Neural crest cell (in vitro differentiated cells): ENCODE measurements at regions not wholly inside any gene's neighbourhood (a gene's known extent, or its start where the extent isn't known, plus 50 kb on each side); places are given as distances from the start of the nearest gene placed in this dataset.

Source experiments
- DNase-seq: peaks from one replicate; pipeline ENCODE4 v3.0.0; 2021; ENCODE audit warnings: low read depth, mixed read lengths, low spot score
- H3K27ac Mint-ChIP-seq: one replicate; pipeline ENCODE4 v1.8.0; 2021; ENCODE audit warnings: mild to moderate bottlenecking, mixed read lengths; ENCODE audit not compliant: unreplicated experiment
- H3K27me3 Mint-ChIP-seq: 2 replicates; pipeline ENCODE4 v1.8.0; 2021; ENCODE audit warnings: low read depth, mild to moderate bottlenecking, mixed read lengths
- H3K36me3 Mint-ChIP-seq: 2 replicates; pipeline ENCODE4 v1.8.0; 2021; ENCODE audit warnings: low read depth, mild to moderate bottlenecking, mixed read lengths
- H3K4me1 Mint-ChIP-seq: 2 replicates; pipeline ENCODE4 v1.8.0; 2021; ENCODE audit warnings: mixed read lengths
- H3K4me3 Mint-ChIP-seq: one replicate; pipeline ENCODE4 v1.8.0; 2021; ENCODE audit warnings: mild to moderate bottlenecking, mixed read lengths
- H3K9me3 Mint-ChIP-seq: 2 replicates; pipeline ENCODE4 v1.8.0; 2021; ENCODE audit warnings: mixed read lengths
- CTCF ChIP-seq: fragments of 200-600 bp; sonication (generic); conservative IDR thresholded peaks from 2 replicates; pipeline ENCODE4 v1.5.0; 2021; ENCODE audit warnings: antibody characterized with exemption, mild to moderate bottlenecking

- TF ChIP-seq CTCF, result no peak
- DNase-seq, result no peak
- H3K27me3 Mint-ChIP-seq, result no peaks in the 10 kb centered on the region
Measured at GRCh38 chr4:165785337-165785736, 87.7 kb upstream of the TLL1 start.

GRCh38 chr4:165787516-165788274, 85.3 kb upstream of the TLL1 start:
- Mint-ChIP-seq H3K36me3 (no peaks in the 10 kb centered on the region), H3K9me3 (no peaks in the 10 kb centered on the region), H3K27ac (no peak overlapping the region), H3K27me3 (no peaks in the 10 kb centered on the region), H3K4me3 (no peak overlapping the region), H3K4me1 (no peaks in the 10 kb centered on the region)
- no peak for DNase-seq
- no peak for TF ChIP-seq CTCF

More at GRCh38 chr4:165785337-165785736, 87.7 kb upstream of the TLL1 start:
- Mint-ChIP-seq H3K36me3 (no peaks in the 10 kb centered on the region), H3K9me3 (no peaks in the 10 kb centered on the region), H3K4me1 (no peaks in the 10 kb centered on the region), H3K4me3 (no peak overlapping the region), H3K27ac (no peak overlapping the region)

GRCh38 chr4:165788686-165789463, 84.2 kb upstream of the TLL1 start:
- DNase-seq, result no peak
- H3K36me3 Mint-ChIP-seq, result no peaks in the 10 kb centered on the region
- no peaks in the 10 kb centered on the region for H3K9me3 Mint-ChIP-seq
- no peak overlapping the region for H3K4me3 Mint-ChIP-seq
- H3K27ac Mint-ChIP-seq, result no peak overlapping the region
- H3K27me3 Mint-ChIP-seq, result no peaks in the 10 kb centered on the region
- H3K4me1 Mint-ChIP-seq, result no peaks in the 10 kb centered on the region
- no peak for TF ChIP-seq CTCF

GRCh38 chr4:165793236-165793635, 79.8 kb upstream of the TLL1 start:
- H3K27me3 Mint-ChIP-seq, result no peaks in the 10 kb centered on the region
- no peak overlapping the region for H3K27ac Mint-ChIP-seq
- TF ChIP-seq CTCF, result no peak
- no peak for DNase-seq
- H3K4me3 Mint-ChIP-seq, result no peak overlapping the region
- H3K4me1 Mint-ChIP-seq, result no peaks in the 10 kb centered on the region
- no peaks in the 10 kb centered on the region for H3K36me3 Mint-ChIP-seq
- no peaks in the 10 kb centered on the region for H3K9me3 Mint-ChIP-seq

- no peaks in the 10 kb centered on the region for H3K27me3 Mint-ChIP-seq
- H3K27ac Mint-ChIP-seq, result no peak overlapping the region
- TF ChIP-seq CTCF, result no peak
- no peak for DNase-seq
- no peaks in the 10 kb centered on the region for H3K4me1 Mint-ChIP-seq
- H3K4me3 Mint-ChIP-seq, result no peak overlapping the region
- H3K36me3 Mint-ChIP-seq, result no peaks in the 10 kb centered on the region
- no peaks in the 10 kb centered on the region for H3K9me3 Mint-ChIP-seq
Measured at GRCh38 chr4:165794834-165795233, 78.2 kb upstream of the TLL1 start.
